GM11168 (cell line): ENCODE measurements at regions not wholly inside any gene's neighbourhood (a gene's known extent, or its start where the extent isn't known, plus 50 kb on each side); places are given as distances from the start of the nearest gene placed in this dataset.
"Not testable (repeated sequence)": the region's sequence is repeated elsewhere in the genome, so short reads cannot be mapped to it uniquely, and the experiment has no call there.

Source experiments
- in situ Hi-C: fragments of 300-500 bp; cut with MboI; formaldehyde crosslinking; loops from one replicate; pipeline ENCODE4 v1.12.0; 2022; ENCODE audit warnings: low sequenced_read_pairs; ENCODE audit not compliant: unreplicated experiment

GRCh38 chr4:3875466-3875865, 109.3 kb downstream of the ADRA2C start:
- in situ Hi-C loops: no loop called here

- in situ Hi-C loops: not testable (repeated sequence)
Observed at GRCh38 chr4:3876057-3876845, 110.1 kb downstream of the ADRA2C start.

- in situ Hi-C loops: no loop called here
Observed at GRCh38 chr4:3877236-3877635, 111.1 kb downstream of the ADRA2C start.

- in situ Hi-C loops: no loop called here
Observed at GRCh38 chr4:3877868-3878267, 111.7 kb downstream of the ADRA2C start.

GRCh38 chr4:3878678-3879077, 112.5 kb downstream of the ADRA2C start:
- in situ Hi-C loops: no loop called here

GRCh38 chr4:3879681-3880614, 113.8 kb downstream of the ADRA2C start:
- in situ Hi-C loops: no loop called here

- in situ Hi-C loops: no loop called here
Observed at GRCh38 chr4:3880615-3881120, 114.5 kb downstream of the ADRA2C start.

GRCh38 chr4:3882316-3882885, 116.2 kb downstream of the ADRA2C start:
- in situ Hi-C loops: not testable (repeated sequence)

- in situ Hi-C loops: not testable (repeated sequence)
Observed at GRCh38 chr4:3884261-3884660, 118.1 kb downstream of the ADRA2C start.

- in situ Hi-C loops: not testable (repeated sequence)
Observed at GRCh38 chr4:3893590-3893989, 127.4 kb downstream of the ADRA2C start.

- in situ Hi-C loops: not testable (repeated sequence)
Observed at GRCh38 chr4:3894086-3894959, 128.1 kb downstream of the ADRA2C start.

GRCh38 chr4:3896441-3896840, 130.3 kb downstream of the ADRA2C start:
- in situ Hi-C loops: no loop called here

- in situ Hi-C loops: not testable (repeated sequence)
Observed at GRCh38 chr4:3896871-3897578, 130.8 kb downstream of the ADRA2C start.

GRCh38 chr4:3898098-3898497, 131.9 kb downstream of the ADRA2C start:
- in situ Hi-C loops: no loop called here

- in situ Hi-C loops: not testable (repeated sequence)
Observed at GRCh38 chr4:3898928-3899327, 132.7 kb downstream of the ADRA2C start.

GRCh38 chr4:3904264-3904955, 138.2 kb downstream of the ADRA2C start:
- in situ Hi-C loops: not testable (repeated sequence)

GRCh38 chr4:3909616-3910015, 143.4 kb downstream of the ADRA2C start:
- in situ Hi-C loops: not testable (repeated sequence)

GRCh38 chr4:3910161-3910950, 144.2 kb downstream of the ADRA2C start:
- in situ Hi-C loops: not testable (repeated sequence)
